GM23338 (cell line): ENCODE measurements at regions not wholly inside any gene's neighbourhood (a gene's known extent, or its start where the extent isn't known, plus 50 kb on each side); places are given as distances from the start of the nearest gene placed in this dataset.

Experiments
- ATAC-seq: fragments of 200-7000 bp; cut with Tn5 transposase; 3 replicates; pipeline ENCODE4 v1.9.1; 2020
- DNase-seq: peaks from one replicate; pipeline ENCODE4 v3.0.0-alpha.2; 2015; ENCODE audit warnings: low spot score
- H2AFZ ChIP-seq: fragments of 200-600 bp; sonication (generic); 2 replicates; pipeline ENCODE4 v1.8.0; 2016; ENCODE audit warnings: antibody characterized with exemption, mild to moderate bottlenecking, moderate library complexity
- H3F3A ChIP-seq: fragments of 200-600 bp; sonication (generic); replicated peaks from 2 replicates; pipeline ENCODE4 v1.8.0; 2017; ENCODE audit warnings: antibody characterized with exemption, mixed run types, low read depth
- H3K27ac ChIP-seq: fragments of 200-600 bp; sonication (generic); 2 replicates; pipeline ENCODE4 v1.6.1; 2016; ENCODE audit warnings: low read depth
- H3K27me3 ChIP-seq: fragments of 200-600 bp; sonication (generic); 2 replicates; pipeline ENCODE4 v1.8.0; 2016; ENCODE audit warnings: mild to moderate bottlenecking, mixed run types, moderate library complexity; ENCODE audit not compliant: insufficient read depth
- H3K36me3 ChIP-seq: fragments of 200-600 bp; sonication (generic); 2 replicates; pipeline ENCODE4 v1.8.0; 2016; ENCODE audit warnings: mild to moderate bottlenecking; ENCODE audit not compliant: insufficient read depth
- H3K4me1 ChIP-seq: fragments of 200-600 bp; sonication (generic); 2 replicates; pipeline ENCODE4 v1.8.0; 2016; ENCODE audit warnings: mild to moderate bottlenecking, moderate library complexity; ENCODE audit not compliant: insufficient read depth
- H3K4me2 ChIP-seq: fragments of 200-600 bp; sonication (generic); 2 replicates; pipeline ENCODE4 v1.7.1; 2017; ENCODE audit warnings: mixed run types
- H3K4me3 ChIP-seq: fragments of 200-600 bp; sonication (generic); 2 replicates; pipeline ENCODE4 v1.6.1; 2016; ENCODE audit warnings: mixed run types
- H3K79me2 ChIP-seq: fragments of 200-600 bp; sonication (generic); replicated peaks from 2 replicates; pipeline ENCODE4 v1.8.0; 2017; ENCODE audit warnings: mild to moderate bottlenecking; ENCODE audit not compliant: insufficient read depth
- H3K9me2 ChIP-seq: fragments of 200-600 bp; sonication (generic); 2 replicates; pipeline ENCODE4 v1.8.0; 2017; ENCODE audit not compliant: insufficient read depth
- H4K20me1 ChIP-seq: fragments of 200-600 bp; sonication (generic); replicated peaks from 2 replicates; pipeline ENCODE4 v1.8.0; 2017; ENCODE audit warnings: mild to moderate bottlenecking; ENCODE audit not compliant: insufficient read depth
- H3K27ac Mint-ChIP-seq: 2 replicates; pipeline ENCODE4 v1.8.0; 2020; ENCODE audit warnings: inconsistent platforms, mild to moderate bottlenecking, moderate library complexity, mixed read lengths
- H3K27me3 Mint-ChIP-seq: 3 replicates; pipeline ENCODE4 v1.8.0; 2022; ENCODE audit warnings: low read depth, mild to moderate bottlenecking, moderate library complexity, mixed read lengths, inconsistent platforms; ENCODE audit not compliant: insufficient read depth, poor library complexity
- H3K36me3 Mint-ChIP-seq: 3 replicates; pipeline ENCODE4 v1.8.0; 2021; ENCODE audit warnings: low read depth, mild to moderate bottlenecking, inconsistent platforms, moderate library complexity, mixed read lengths
- H3K4me1 Mint-ChIP-seq: 3 replicates; pipeline ENCODE4 v1.8.0; 2020; ENCODE audit warnings: mild to moderate bottlenecking, inconsistent platforms, mixed read lengths
- H3K4me3 Mint-ChIP-seq: 3 replicates; pipeline ENCODE4 v1.8.0; 2021; ENCODE audit warnings: moderate library complexity, mild to moderate bottlenecking, inconsistent platforms, mixed read lengths
- H3K9me3 Mint-ChIP-seq: 3 replicates; pipeline ENCODE4 v1.8.0; 2020; ENCODE audit warnings: moderate library complexity, mild to moderate bottlenecking, inconsistent platforms, mixed read lengths
- CREB1 ChIP-seq: fragments of 250-450 bp; sonication (Bioruptor Pico); IDR thresholded peaks from 2 replicates; pipeline ENCODE4 v1.5.0; 2020; ENCODE audit warnings: low read depth, mild to moderate bottlenecking, moderate library complexity
- EZH2phosphoT487 ChIP-seq: fragments of 200-600 bp; sonication (generic); IDR thresholded peaks from one replicate; pipeline ENCODE4 v1.8.1; 2018; ENCODE audit warnings: antibody characterized with exemption; ENCODE audit not compliant: unreplicated experiment
- JUNB ChIP-seq: IDR thresholded peaks from one replicate; pipeline ENCODE4 v1.6.1; 2016; ENCODE audit warnings: antibody characterized with exemption; ENCODE audit not compliant: unreplicated experiment
- NANOG ChIP-seq: IDR thresholded peaks from 2 replicates; pipeline ENCODE4 v1.6.1; 2016; ENCODE audit warnings: antibody characterized with exemption, borderline replicate concordance
- STAT1 ChIP-seq: IDR thresholded peaks from one replicate; pipeline ENCODE4 v1.6.1; 2016; ENCODE audit warnings: antibody characterized with exemption; ENCODE audit not compliant: unreplicated experiment
- ZNF114 ChIP-seq: fragments of 250-450 bp; sonication (Bioruptor Pico); IDR thresholded peaks from 2 replicates; pipeline ENCODE4 v1.5.0; 2020; ENCODE audit warnings: mild to moderate bottlenecking, moderate library complexity
- ZNF331 ChIP-seq: fragments of 250-450 bp; sonication (Bioruptor Pico); IDR thresholded peaks from 2 replicates; pipeline ENCODE4 v1.5.0; 2020; ENCODE audit warnings: low read depth, mild to moderate bottlenecking, moderate library complexity
- TF ChIP-seq, protein P1 (sequence below): IDR thresholded peaks from one replicate; pipeline ENCODE4 v1.6.1; 2018; ENCODE audit warnings: antibody characterized with exemption; ENCODE audit not compliant: unreplicated experiment
- TF ChIP-seq, protein P2 (sequence below): IDR thresholded peaks from 2 replicates; pipeline ENCODE4 v1.6.1; 2016; ENCODE audit warnings: antibody characterized with exemption
- TF ChIP-seq, protein P3 (sequence below), 2 experiments: fragments of 200-600 bp in 1 of 2; sonication (generic) in 1 of 2; conservative IDR thresholded peaks; 2 replicates each; pipeline versions ENCODE4 v1.5.1 to v1.6.1; 2016 to 2017; ENCODE audit warnings: antibody characterized with exemption in 2 of 2, low read depth in 2 of 2, mild to moderate bottlenecking in 2 of 2, moderate library complexity in 1 of 2

DNA sequence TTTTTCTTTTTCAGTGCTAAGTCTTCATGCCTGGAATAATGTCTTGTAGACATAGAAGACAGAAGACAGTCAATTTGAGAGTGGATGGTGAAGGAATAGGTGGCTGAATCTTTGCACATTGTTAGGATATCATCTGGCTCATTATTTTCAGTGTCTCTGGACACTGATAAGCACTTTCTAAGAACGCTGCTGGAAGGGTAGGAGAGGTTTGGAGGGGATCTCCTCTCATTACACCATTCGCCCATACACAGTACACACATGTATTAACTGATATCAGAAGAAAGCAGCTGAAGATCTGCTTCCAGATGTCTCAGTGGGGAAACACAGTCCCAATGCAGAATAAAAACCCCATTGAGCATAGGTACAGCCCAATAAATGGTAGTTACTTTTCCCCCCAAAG, 461.1 kb upstream of the DCN start:
- Histone ChIP-seq H3K9me2 (no peaks in the 10 kb centered on the region), H3K4me3 (no peak overlapping the region)

DNA sequence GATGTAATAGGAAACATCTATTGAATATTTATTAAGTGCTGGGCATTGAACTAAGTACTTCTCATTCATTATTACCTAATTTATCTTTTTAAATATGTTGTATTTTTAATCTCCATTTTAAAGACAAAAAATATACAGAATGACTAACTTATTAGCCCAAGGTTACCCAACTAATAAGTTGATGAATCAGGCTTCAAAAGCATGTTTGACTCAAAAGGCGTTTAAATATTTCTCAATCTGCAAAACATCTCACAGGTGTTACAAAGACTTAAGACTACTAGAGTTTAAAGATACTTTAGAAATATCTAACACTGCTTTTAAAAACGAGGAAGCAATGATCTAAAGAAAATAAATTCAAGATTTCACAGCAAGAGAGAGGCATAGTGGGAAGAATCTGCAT, 457.4 kb upstream of the DCN start:
- Histone ChIP-seq H3K4me1 (no peaks in the 10 kb centered on the region), H3K9me2 (no peaks in the 10 kb centered on the region), H2AFZ (no peak overlapping the region), H4K20me1 (no peaks in the 10 kb centered on the region), H3F3A (no peaks in the 10 kb centered on the region), H3K4me3 (no peak overlapping the region), H3K79me2 (no peaks in the 10 kb centered on the region), H3K27me3 (no peaks in the 10 kb centered on the region), H3K27ac (no peak overlapping the region), H3K36me3 (no peaks in the 10 kb centered on the region), H3K4me2 (no peak overlapping the region)
- no peak for TF ChIP-seq NANOG
- TF ChIP-seq JUNB, result no peak
- TF ChIP-seq ZNF331, result no peak
- TF ChIP-seq CREB1 (CRISPR knock-in tag), result no peak
- TF ChIP-seq EZH2phosphoT487, result no peak
- TF ChIP-seq, protein P1, sequence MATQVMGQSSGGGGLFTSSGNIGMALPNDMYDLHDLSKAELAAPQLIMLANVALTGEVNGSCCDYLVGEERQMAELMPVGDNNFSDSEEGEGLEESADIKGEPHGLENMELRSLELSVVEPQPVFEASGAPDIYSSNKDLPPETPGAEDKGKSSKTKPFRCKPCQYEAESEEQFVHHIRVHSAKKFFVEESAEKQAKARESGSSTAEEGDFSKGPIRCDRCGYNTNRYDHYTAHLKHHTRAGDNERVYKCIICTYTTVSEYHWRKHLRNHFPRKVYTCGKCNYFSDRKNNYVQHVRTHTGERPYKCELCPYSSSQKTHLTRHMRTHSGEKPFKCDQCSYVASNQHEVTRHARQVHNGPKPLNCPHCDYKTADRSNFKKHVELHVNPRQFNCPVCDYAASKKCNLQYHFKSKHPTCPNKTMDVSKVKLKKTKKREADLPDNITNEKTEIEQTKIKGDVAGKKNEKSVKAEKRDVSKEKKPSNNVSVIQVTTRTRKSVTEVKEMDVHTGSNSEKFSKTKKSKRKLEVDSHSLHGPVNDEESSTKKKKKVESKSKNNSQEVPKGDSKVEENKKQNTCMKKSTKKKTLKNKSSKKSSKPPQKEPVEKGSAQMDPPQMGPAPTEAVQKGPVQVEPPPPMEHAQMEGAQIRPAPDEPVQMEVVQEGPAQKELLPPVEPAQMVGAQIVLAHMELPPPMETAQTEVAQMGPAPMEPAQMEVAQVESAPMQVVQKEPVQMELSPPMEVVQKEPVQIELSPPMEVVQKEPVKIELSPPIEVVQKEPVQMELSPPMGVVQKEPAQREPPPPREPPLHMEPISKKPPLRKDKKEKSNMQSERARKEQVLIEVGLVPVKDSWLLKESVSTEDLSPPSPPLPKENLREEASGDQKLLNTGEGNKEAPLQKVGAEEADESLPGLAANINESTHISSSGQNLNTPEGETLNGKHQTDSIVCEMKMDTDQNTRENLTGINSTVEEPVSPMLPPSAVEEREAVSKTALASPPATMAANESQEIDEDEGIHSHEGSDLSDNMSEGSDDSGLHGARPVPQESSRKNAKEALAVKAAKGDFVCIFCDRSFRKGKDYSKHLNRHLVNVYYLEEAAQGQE, result no peak
- no peak overlapping the region for H3K4me3 Mint-ChIP-seq
- peaks cover 1% of the 10 kb centered on the region; the same call in 1 of the 3 replicates for H3K9me3 Mint-ChIP-seq
- 0 out of 3 replicates have a peak, but pooled peaks cover under 1% of the 10 kb centered on the region for H3K36me3 Mint-ChIP-seq
- H3K27me3 Mint-ChIP-seq, result no peaks in the 10 kb centered on the region
- DNase-seq, result no peak
- no peak overlapping the region for H3K27ac Mint-ChIP-seq
- ATAC-seq, result no peak
- no peaks in the 10 kb centered on the region for H3K4me1 Mint-ChIP-seq

More for the DNA sequence above, 461.1 kb upstream of the DCN start:
- no peaks in the 10 kb centered on the region for H3K27me3 ChIP-seq
- no peak for ATAC-seq
- H3K4me3 Mint-ChIP-seq, result no peak overlapping the region
- H4K20me1 ChIP-seq, result no peaks in the 10 kb centered on the region
- H3K79me2 ChIP-seq, result no peaks in the 10 kb centered on the region
- no peak overlapping the region for H2AFZ ChIP-seq
- no peak for DNase-seq
- no peaks in the 10 kb centered on the region for H3K27me3 Mint-ChIP-seq
- H3K27ac Mint-ChIP-seq, result no peak overlapping the region
- H3K4me1 ChIP-seq, result no peaks in the 10 kb centered on the region
- no peaks in the 10 kb centered on the region; the same call in 2 of the 3 replicates for H3K9me3 Mint-ChIP-seq
- H3F3A ChIP-seq, result no peaks in the 10 kb centered on the region
- H3K36me3 ChIP-seq, result no peaks in the 10 kb centered on the region
- no peak overlapping the region for H3K27ac ChIP-seq
- no peaks in the 10 kb centered on the region for H3K4me1 Mint-ChIP-seq
- H3K36me3 Mint-ChIP-seq, result no peaks in the 10 kb centered on the region
- TF ChIP-seq, protein P2, sequence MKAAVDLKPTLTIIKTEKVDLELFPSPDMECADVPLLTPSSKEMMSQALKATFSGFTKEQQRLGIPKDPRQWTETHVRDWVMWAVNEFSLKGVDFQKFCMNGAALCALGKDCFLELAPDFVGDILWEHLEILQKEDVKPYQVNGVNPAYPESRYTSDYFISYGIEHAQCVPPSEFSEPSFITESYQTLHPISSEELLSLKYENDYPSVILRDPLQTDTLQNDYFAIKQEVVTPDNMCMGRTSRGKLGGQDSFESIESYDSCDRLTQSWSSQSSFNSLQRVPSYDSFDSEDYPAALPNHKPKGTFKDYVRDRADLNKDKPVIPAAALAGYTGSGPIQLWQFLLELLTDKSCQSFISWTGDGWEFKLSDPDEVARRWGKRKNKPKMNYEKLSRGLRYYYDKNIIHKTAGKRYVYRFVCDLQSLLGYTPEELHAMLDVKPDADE, result no peak
- TF ChIP-seq, protein P1, result no peak
- TF ChIP-seq, protein P3, sequence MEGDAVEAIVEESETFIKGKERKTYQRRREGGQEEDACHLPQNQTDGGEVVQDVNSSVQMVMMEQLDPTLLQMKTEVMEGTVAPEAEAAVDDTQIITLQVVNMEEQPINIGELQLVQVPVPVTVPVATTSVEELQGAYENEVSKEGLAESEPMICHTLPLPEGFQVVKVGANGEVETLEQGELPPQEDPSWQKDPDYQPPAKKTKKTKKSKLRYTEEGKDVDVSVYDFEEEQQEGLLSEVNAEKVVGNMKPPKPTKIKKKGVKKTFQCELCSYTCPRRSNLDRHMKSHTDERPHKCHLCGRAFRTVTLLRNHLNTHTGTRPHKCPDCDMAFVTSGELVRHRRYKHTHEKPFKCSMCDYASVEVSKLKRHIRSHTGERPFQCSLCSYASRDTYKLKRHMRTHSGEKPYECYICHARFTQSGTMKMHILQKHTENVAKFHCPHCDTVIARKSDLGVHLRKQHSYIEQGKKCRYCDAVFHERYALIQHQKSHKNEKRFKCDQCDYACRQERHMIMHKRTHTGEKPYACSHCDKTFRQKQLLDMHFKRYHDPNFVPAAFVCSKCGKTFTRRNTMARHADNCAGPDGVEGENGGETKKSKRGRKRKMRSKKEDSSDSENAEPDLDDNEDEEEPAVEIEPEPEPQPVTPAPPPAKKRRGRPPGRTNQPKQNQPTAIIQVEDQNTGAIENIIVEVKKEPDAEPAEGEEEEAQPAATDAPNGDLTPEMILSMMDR (conservative IDR thresholded peaks at IDR 0.05; ENCODE audit: low read depth in 2 of 2), result no peak
- TF ChIP-seq ZNF114 (CRISPR knock-in tag) (no peak), STAT1 (no peak), CREB1 (CRISPR knock-in tag) (no peak), JUNB (no peak)
- no peak overlapping the region for H3K4me2 ChIP-seq
